ENCODE measurements at regions not wholly inside any gene's neighbourhood (a gene's known extent, or its start where the extent isn't known, plus 50 kb on each side); places are given as distances from the start of the nearest gene placed in this dataset.

DNA sequence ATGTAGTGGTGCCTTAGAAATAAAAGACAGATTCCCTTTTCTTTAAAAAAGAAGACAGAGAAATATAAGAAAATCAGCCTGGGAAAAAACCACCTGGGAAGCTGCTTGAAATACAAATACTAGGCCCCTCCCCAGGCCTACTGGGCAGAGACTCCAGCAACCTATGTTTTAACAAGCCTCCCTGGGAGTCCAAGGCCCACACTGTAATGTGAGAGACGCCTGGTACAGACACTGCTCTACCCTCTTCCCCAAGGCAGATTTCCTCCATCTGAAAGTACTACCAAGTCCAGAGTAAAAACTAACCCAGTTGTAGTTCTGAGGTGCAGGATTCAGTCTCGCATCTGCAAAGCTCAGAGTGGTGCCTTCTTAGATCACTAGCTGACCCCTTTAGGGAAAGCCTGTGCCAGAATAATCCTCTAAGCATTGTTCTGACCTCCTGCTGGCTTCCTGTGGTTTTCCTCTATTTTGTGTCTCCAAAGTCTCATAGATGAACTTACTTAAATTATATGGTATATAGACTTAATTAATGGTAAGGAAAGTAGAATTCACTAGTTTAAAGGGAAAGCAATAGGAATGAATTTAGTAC is 270.2 kb upstream of the SLC35B3 start:
- no peaks in the 10 kb centered on the region for H3K27me3 ChIP-seq
- DNase-seq (ENCODE audit: low read depth in 1 of 2, low spot score in 1 of 2), result peak in 1 of 2 donors; percentile 3
- H3K4me1 ChIP-seq (ENCODE audit: low read depth), result no peaks in the 10 kb centered on the region
- TF ChIP-seq, protein P1, sequence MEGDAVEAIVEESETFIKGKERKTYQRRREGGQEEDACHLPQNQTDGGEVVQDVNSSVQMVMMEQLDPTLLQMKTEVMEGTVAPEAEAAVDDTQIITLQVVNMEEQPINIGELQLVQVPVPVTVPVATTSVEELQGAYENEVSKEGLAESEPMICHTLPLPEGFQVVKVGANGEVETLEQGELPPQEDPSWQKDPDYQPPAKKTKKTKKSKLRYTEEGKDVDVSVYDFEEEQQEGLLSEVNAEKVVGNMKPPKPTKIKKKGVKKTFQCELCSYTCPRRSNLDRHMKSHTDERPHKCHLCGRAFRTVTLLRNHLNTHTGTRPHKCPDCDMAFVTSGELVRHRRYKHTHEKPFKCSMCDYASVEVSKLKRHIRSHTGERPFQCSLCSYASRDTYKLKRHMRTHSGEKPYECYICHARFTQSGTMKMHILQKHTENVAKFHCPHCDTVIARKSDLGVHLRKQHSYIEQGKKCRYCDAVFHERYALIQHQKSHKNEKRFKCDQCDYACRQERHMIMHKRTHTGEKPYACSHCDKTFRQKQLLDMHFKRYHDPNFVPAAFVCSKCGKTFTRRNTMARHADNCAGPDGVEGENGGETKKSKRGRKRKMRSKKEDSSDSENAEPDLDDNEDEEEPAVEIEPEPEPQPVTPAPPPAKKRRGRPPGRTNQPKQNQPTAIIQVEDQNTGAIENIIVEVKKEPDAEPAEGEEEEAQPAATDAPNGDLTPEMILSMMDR (IDR thresholded peaks at IDR 0.05; ENCODE audit: low read depth, low read length), result no peak
- no peaks in the 10 kb centered on the region for H3K9me3 ChIP-seq (ENCODE audit: low read depth)
- no peaks in the 10 kb centered on the region for H3K36me3 ChIP-seq
- H3K4me3 ChIP-seq, result no peak overlapping the region
- peak overlapping the region; percentile 60 for H3K27ac ChIP-seq

DNA sequence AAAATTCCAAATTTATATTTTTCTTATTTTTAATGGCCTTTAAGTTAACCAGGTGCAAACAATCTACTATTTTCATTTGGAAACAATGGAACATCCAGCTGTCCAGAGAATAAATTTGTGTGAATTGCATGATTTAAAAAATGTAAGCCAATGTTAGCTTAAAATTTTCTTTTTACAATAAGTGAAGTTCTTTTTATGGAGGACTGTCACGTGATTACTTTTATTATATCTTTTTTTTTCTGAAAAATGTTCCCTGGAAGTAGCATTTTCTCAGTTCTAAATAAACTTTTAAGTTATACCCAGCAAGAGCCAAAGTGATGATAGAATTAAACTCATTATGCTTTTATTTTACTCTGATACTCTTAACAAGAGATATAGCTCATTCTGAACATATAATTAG is 267.7 kb upstream of the SLC35B3 start:
- Histone ChIP-seq H3K4me1 (ENCODE audit: low read depth) (no peaks in the 10 kb centered on the region), H3K27ac (no peak overlapping the region), H3K4me3 (no peak overlapping the region), H3K27me3 (no peaks in the 10 kb centered on the region), H3K36me3 (no peaks in the 10 kb centered on the region), H3K9me3 (ENCODE audit: low read depth) (no peaks in the 10 kb centered on the region)
- no peak for DNase-seq (ENCODE audit: low read depth in 1 of 2, low spot score in 1 of 2)
- TF ChIP-seq, protein P1 (IDR thresholded peaks at IDR 0.05; ENCODE audit: low read depth, low read length), result no peak

DNA sequence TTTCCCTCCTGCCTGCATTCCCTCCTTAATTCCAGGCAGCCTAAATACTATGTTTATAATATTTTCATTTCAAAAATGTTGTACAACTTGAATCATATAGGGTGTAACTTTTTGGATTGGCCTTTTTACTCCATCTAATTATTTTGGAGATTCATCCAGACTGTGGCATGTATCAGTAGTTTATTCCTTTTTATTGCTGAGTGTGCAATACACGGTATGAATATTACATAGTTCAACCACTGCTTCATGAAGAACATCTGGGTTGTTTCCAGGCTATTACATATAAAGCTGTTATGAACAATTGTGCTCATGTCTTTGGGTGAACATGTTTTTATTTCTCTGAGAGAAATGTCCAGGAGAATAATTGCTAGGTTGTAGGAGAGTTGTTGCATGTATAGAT is 253.5 kb upstream of the SLC35B3 start:
- no peaks in the 10 kb centered on the region for H3K9me3 ChIP-seq (ENCODE audit: low read depth)
- H3K27me3 ChIP-seq, result no peaks in the 10 kb centered on the region
- TF ChIP-seq, protein P1 (IDR thresholded peaks at IDR 0.05; ENCODE audit: low read depth, low read length), result no peak
- H3K36me3 ChIP-seq, result no peaks in the 10 kb centered on the region
- H3K4me3 ChIP-seq, result no peak overlapping the region
- H3K27ac ChIP-seq, result no peak overlapping the region
- H3K4me1 ChIP-seq (ENCODE audit: low read depth), result no peaks in the 10 kb centered on the region
- no peak for DNase-seq (ENCODE audit: low read depth in 1 of 2, low spot score in 1 of 2)

DNA sequence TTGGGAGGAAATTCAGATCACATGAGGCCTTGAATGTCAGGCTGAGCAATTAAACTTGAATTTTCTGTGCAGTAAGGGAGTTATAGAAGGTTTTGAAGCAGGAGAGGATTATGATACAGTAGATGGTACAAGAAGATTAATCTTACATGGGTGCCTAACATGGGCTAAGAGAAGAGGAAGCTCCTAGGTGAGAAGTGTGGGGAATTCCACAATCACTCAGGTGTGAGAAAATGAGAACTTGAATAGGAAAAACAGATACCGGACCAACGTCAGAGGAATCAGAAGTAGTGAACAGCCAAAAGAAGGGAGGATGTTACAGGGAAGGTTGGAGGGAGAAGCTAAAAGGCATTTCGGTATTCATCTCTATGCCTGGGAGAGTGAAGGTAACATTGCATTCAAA is 250.7 kb upstream of the SLC35B3 start:
- Histone ChIP-seq H3K27ac (no peak overlapping the region), H3K36me3 (no peaks in the 10 kb centered on the region), H3K9me3 (ENCODE audit: low read depth) (no peaks in the 10 kb centered on the region), H3K27me3 (no peaks in the 10 kb centered on the region), H3K4me1 (ENCODE audit: low read depth) (no peaks in the 10 kb centered on the region), H3K4me3 (no peak overlapping the region)
- DNase-seq (ENCODE audit: low read depth in 1 of 2, low spot score in 1 of 2), result no peak
- TF ChIP-seq, protein P1 (IDR thresholded peaks at IDR 0.05; ENCODE audit: low read depth, low read length), result no peak

DNA sequence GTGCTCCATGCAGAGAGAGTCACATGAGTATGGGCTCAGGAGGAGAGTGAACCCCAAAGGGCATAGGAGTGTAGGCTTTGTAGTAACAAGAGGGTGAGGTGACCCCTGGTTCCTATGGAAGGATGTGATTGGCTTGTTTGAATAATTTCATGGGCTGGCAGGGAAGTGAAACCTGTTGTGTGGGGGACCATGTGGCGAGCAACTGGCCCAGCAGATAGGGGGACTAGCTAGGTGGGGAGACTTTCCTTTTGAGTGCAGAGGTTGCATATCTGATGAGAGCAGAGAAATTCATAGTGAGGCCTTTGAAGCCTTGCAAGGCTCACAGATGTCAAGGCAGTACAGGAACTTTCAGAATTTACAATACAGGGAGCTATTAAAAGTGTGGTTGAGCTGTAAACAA is 247.9 kb upstream of the SLC35B3 start:
- Histone ChIP-seq H3K4me3 (no peak overlapping the region), H3K27me3 (no peaks in the 10 kb centered on the region), H3K36me3 (no peaks in the 10 kb centered on the region), H3K9me3 (ENCODE audit: low read depth) (no peaks in the 10 kb centered on the region), H3K4me1 (ENCODE audit: low read depth) (no peaks in the 10 kb centered on the region), H3K27ac (no peak overlapping the region)
- DNase-seq (ENCODE audit: low read depth in 1 of 2, low spot score in 1 of 2), result no peak
- TF ChIP-seq, protein P1 (IDR thresholded peaks at IDR 0.05; ENCODE audit: low read depth, low read length), result no peak

DNA sequence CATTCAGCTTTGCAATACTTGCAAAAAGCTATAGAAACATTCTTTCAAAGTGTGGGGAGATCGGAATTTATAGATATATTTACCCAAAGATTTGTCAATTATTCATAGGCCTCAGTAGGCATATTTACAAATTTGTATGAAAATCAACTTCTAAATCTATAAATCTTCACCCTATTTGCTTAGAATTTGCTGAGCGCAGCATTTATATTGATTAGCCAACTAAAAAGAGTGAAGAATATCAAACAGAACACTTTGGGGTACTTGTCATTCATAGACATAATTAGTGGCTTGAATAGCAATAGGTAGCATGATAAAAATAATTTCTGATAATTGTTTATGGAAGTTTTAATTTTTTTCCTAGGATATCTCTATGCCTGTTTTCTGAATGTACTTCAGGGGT is 244.5 kb upstream of the SLC35B3 start:
- Histone ChIP-seq H3K36me3 (no peaks in the 10 kb centered on the region), H3K27ac (no peak overlapping the region), H3K4me3 (no peak overlapping the region), H3K4me1 (ENCODE audit: low read depth) (no peaks in the 10 kb centered on the region), H3K27me3 (no peaks in the 10 kb centered on the region), H3K9me3 (ENCODE audit: low read depth) (no peaks in the 10 kb centered on the region)
- TF ChIP-seq, protein P1 (IDR thresholded peaks at IDR 0.05; ENCODE audit: low read depth, low read length), result no peak
- no peak for DNase-seq (ENCODE audit: low read depth in 1 of 2, low spot score in 1 of 2)
